Vagina (tissue), 2 donors: ENCODE measurements at regions not wholly inside any gene's neighbourhood (a gene's known extent, or its start where the extent isn't known, plus 50 kb on each side); places are given as distances from the start of the nearest gene placed in this dataset.

ENCODE experiments used
- CTCF ChIP-seq, 3 experiments: fragments of 450-650 bp in 2 of 3; fragments of 200-600 bp in 1 of 3; sonication (generic) in 1 of 3; IDR thresholded peaks; one replicate each; pipeline ENCODE4 v1.5.1; 2017 to 2019; ENCODE audit warnings: antibody characterized with exemption in 3 of 3, mild to moderate bottlenecking in 2 of 3, moderate library complexity in 2 of 3
- POLR2A ChIP-seq, 2 donors: fragments of 450-650 bp; IDR thresholded peaks; one replicate each; pipeline ENCODE4 v1.6.1; 2017; ENCODE audit warnings: antibody characterized with exemption in 2 of 2, mild to moderate bottlenecking in 2 of 2, moderate library complexity in 2 of 2

GRCh38 chr2:129883121-129883520 lies 96.3 kb upstream of the RAB6C start:
- no peak for TF ChIP-seq CTCF (IDR thresholded peaks at IDR 0.05)
- TF ChIP-seq POLR2A (IDR thresholded peaks at IDR 0.05) = no peak
